ENCODE measurements at regions not wholly inside any gene's neighbourhood (a gene's known extent, or its start where the extent isn't known, plus 50 kb on each side); places are given as distances from the start of the nearest gene placed in this dataset.
"Not testable (repeated sequence)": the region's sequence is repeated elsewhere in the genome, so short reads cannot be mapped to it uniquely, and the experiment has no call there.

DNA sequence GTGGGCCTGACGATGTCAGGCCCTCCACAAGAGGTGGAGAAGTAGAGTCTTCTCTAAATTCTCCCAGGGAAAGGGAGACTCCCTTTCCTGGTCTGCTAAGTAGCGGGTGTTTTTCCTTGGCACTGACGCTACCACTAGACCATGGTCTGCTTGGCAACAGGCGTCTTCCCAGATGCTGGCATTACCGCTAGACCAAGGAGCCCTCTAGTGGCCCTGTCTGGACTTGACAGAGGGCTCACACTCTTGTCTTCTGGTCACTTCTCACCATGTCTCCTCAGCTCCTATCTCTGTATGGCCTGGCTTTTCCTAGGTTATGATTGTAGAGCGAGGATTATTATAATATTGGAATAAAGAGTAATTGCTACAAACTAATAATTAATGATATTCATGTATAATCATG lies 51.1 kb upstream of the RASSF6 start:
- not testable (repeated sequence) for H3K79me2 ChIP-seq (ENCODE audit: low read length); H3K4me1 ChIP-seq (ENCODE audit: low read length); H3K27me3 ChIP-seq (ENCODE audit: low read length); H3K4me2 ChIP-seq (ENCODE audit: low read depth, low read length, poor library complexity, severe bottlenecking); H3K9me2 ChIP-seq (replicated peaks; ENCODE audit: insufficient read depth, low read length); H2AFZ ChIP-seq (ENCODE audit: low read length); DNase-seq; H3K27ac ChIP-seq (ENCODE audit: low read length); H4K20me1 ChIP-seq (ENCODE audit: insufficient read depth, low read depth, low read length); H3K4me3 ChIP-seq (ENCODE audit: low read length); H3K36me3 ChIP-seq (ENCODE audit: insufficient read depth, low read length); H3K9me3 ChIP-seq (ENCODE audit: low read length); H3K9ac ChIP-seq (ENCODE audit: low read length)

DNA sequence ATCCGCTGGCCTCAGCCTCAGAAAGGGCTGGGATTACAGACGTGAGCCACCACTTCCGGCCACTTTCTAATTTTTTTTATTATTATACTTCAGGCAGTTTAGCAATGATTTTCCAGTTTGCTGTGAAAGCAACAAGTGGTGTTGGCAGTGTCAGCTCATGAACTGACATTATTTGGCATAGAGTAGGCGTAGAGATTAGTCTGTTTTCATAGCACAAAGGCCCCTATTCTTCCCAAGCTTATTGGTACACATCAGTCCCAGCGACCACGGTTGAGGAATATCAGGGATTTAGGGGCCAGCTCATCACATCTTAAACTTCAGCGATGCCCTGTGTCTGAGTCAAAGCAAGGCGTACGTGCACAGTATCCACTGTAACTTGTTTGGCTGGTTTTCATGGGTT lies 53.0 kb upstream of the RASSF6 start:
- H2AFZ ChIP-seq (ENCODE audit: low read length) = no peak overlapping the region
- H3K4me2 ChIP-seq (ENCODE audit: low read depth, low read length, poor library complexity, severe bottlenecking) = no peak overlapping the region
- H3K36me3 ChIP-seq (ENCODE audit: insufficient read depth, low read length) = no peaks in the 10 kb centered on the region
- H3K9me3 ChIP-seq (ENCODE audit: low read length) = no peaks in the 10 kb centered on the region
- H3K4me1 ChIP-seq (ENCODE audit: low read length) = peaks cover 3% of the 10 kb centered on the region; the same call in 1 of the 2 replicates
- no peaks in the 10 kb centered on the region for H3K79me2 ChIP-seq (ENCODE audit: low read length)
- no peak for DNase-seq
- no peak overlapping the region for H3K4me3 ChIP-seq (ENCODE audit: low read length)
- H3K9me2 ChIP-seq (replicated peaks; ENCODE audit: insufficient read depth, low read length) = no peaks in the 10 kb centered on the region
- H4K20me1 ChIP-seq (ENCODE audit: insufficient read depth, low read depth, low read length) = no peaks in the 10 kb centered on the region
- no peaks in the 10 kb centered on the region for H3K27me3 ChIP-seq (ENCODE audit: low read length)
- H3K9ac ChIP-seq (ENCODE audit: low read length) = no peak overlapping the region
- H3K27ac ChIP-seq (ENCODE audit: low read length) = no peak overlapping the region

DNA sequence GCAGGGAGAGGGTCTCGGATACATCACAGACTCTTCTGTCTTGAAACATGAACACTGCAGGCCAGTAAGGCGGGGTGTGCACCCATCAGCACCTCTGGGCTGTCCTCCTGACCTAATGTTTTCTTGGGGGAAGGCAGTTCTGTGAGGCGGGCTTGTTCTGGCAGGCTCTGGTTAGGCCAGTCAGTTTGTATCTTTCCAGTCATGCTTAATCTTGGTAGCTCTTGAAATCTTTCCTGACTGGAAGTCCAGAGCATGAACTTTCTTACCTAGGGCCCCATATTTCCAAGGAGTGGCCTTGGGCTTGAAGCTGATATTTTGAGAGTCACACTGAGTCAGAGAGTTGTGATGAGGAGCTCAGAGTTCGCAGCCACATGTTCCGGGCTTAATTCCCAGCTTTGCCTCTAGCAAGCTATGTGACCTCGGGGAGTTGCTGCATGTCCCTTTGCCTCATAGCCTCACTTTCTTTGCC lies 54.2 kb upstream of the RASSF6 start:
- no peaks in the 10 kb centered on the region for H3K27me3 ChIP-seq (ENCODE audit: low read length)
- peaks cover 3% of the 10 kb centered on the region; the same call in 1 of the 2 replicates for H3K4me1 ChIP-seq (ENCODE audit: low read length)
- no peak for DNase-seq
- no peak overlapping the region for H3K4me2 ChIP-seq (ENCODE audit: low read depth, low read length, poor library complexity, severe bottlenecking)
- no peak overlapping the region for H3K9ac ChIP-seq (ENCODE audit: low read length)
- no peak overlapping the region for H3K27ac ChIP-seq (ENCODE audit: low read length)
- H3K9me3 ChIP-seq (ENCODE audit: low read length) = no peaks in the 10 kb centered on the region
- H4K20me1 ChIP-seq (ENCODE audit: insufficient read depth, low read depth, low read length) = no peaks in the 10 kb centered on the region
- H3K9me2 ChIP-seq (replicated peaks; ENCODE audit: insufficient read depth, low read length) = no peaks in the 10 kb centered on the region
- H3K79me2 ChIP-seq (ENCODE audit: low read length) = no peaks in the 10 kb centered on the region
- no peak overlapping the region for H2AFZ ChIP-seq (ENCODE audit: low read length)
- H3K4me3 ChIP-seq (ENCODE audit: low read length) = no peak overlapping the region
- H3K36me3 ChIP-seq (ENCODE audit: insufficient read depth, low read length) = no peaks in the 10 kb centered on the region

DNA sequence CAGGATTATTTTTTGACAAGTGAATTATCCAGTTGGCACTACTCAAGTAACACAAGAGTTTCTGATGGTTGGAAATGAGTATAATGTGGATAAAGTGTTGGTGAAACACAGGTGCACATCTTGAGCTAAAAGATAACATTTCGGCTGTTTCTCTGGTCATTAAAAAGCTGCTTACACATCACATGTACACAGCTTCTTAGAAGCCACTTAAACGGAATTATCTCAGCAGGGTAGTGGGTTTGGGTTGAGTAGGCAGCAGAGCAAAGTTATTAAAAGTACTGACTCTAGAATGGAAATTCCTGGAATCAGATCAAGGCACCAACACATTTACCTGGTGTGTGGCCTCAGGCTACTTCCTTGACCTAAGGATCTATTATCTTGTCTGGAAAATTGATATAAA lies 55.4 kb upstream of the RASSF6 start:
- H3K4me3 ChIP-seq (ENCODE audit: low read length) = no peak overlapping the region
- H3K9ac ChIP-seq (ENCODE audit: low read length) = no peak overlapping the region
- no peak overlapping the region for H3K4me2 ChIP-seq (ENCODE audit: low read depth, low read length, poor library complexity, severe bottlenecking)
- DNase-seq = no peak
- H2AFZ ChIP-seq (ENCODE audit: low read length) = no peak overlapping the region
- H3K79me2 ChIP-seq (ENCODE audit: low read length) = no peaks in the 10 kb centered on the region
- H3K36me3 ChIP-seq (ENCODE audit: insufficient read depth, low read length) = no peaks in the 10 kb centered on the region
- no peak overlapping the region for H3K27ac ChIP-seq (ENCODE audit: low read length)
- no peaks in the 10 kb centered on the region for H3K9me2 ChIP-seq (replicated peaks; ENCODE audit: insufficient read depth, low read length)
- no peaks in the 10 kb centered on the region for H3K27me3 ChIP-seq (ENCODE audit: low read length)
- no peaks in the 10 kb centered on the region for H4K20me1 ChIP-seq (ENCODE audit: insufficient read depth, low read depth, low read length)
- no peaks in the 10 kb centered on the region for H3K9me3 ChIP-seq (ENCODE audit: low read length)
- H3K4me1 ChIP-seq (ENCODE audit: low read length) = peaks cover 3% of the 10 kb centered on the region; the same call in 1 of the 2 replicates

DNA sequence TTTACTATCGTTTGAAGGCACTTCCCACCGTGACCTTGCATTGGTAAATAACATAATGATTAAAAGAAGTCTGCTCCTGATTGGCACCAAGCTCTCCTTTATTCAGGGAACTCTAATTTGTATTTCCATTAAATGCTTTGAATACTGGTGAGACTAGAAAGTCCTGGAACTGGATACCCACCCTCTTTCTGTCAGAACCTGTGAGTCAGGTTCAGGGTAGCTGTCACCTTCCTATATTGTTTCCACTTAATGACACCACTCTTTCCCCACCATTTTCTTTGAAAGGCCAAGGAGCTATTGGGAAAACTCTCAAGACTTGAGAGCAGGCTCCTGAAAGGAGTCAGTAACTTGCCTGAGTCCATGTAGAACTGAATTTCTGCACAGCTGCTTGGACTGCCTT lies 55.9 kb upstream of the RASSF6 start:
- Histone ChIP-seq H3K4me2 (ENCODE audit: low read depth, low read length, poor library complexity, severe bottlenecking) (no peak overlapping the region), H3K4me1 (ENCODE audit: low read length) (peaks cover 3% of the 10 kb centered on the region; the same call in 1 of the 2 replicates), H3K27me3 (ENCODE audit: low read length) (no peaks in the 10 kb centered on the region), H3K27ac (ENCODE audit: low read length) (no peak overlapping the region), H4K20me1 (ENCODE audit: insufficient read depth, low read depth, low read length) (no peaks in the 10 kb centered on the region), H3K9me3 (ENCODE audit: low read length) (no peaks in the 10 kb centered on the region), H3K79me2 (ENCODE audit: low read length) (no peaks in the 10 kb centered on the region), H3K9me2 (replicated peaks; ENCODE audit: insufficient read depth, low read length) (no peaks in the 10 kb centered on the region), H3K9ac (ENCODE audit: low read length) (no peak overlapping the region), H3K4me3 (ENCODE audit: low read length) (no peak overlapping the region), H2AFZ (ENCODE audit: low read length) (no peak overlapping the region), H3K36me3 (ENCODE audit: insufficient read depth, low read length) (no peaks in the 10 kb centered on the region)
- no peak for DNase-seq

DNA sequence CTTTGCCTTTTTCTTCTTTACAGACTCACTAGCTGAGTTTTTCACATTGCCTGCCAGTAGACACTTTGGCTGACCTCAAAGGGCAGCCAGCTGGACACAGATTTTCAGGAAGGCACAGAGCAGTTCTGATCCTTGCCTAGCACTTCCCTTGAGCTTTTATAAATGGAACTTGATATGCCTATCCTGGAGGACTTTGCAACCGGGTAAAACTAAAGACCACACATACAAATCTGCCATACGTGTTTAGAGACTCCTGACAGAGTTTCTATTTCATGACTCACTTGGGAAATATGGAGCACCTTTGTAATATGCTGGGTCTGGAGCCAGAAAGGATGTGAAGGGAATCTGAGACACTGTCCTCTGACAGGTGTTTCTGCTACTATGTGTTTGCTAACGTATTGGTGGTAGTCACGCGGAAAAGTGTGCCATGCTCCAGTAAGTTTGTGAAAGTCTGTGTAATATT lies 56.7 kb upstream of the RASSF6 start:
- H3K4me3 ChIP-seq (ENCODE audit: low read length) = no peak overlapping the region
- no peaks in the 10 kb centered on the region for H3K79me2 ChIP-seq (ENCODE audit: low read length)
- no peak overlapping the region for H3K4me2 ChIP-seq (ENCODE audit: low read depth, low read length, poor library complexity, severe bottlenecking)
- no peak overlapping the region for H3K9ac ChIP-seq (ENCODE audit: low read length)
- no peak overlapping the region for H3K27ac ChIP-seq (ENCODE audit: low read length)
- H3K9me3 ChIP-seq (ENCODE audit: low read length) = no peaks in the 10 kb centered on the region
- H2AFZ ChIP-seq (ENCODE audit: low read length) = no peak overlapping the region
- H4K20me1 ChIP-seq (ENCODE audit: insufficient read depth, low read depth, low read length) = no peaks in the 10 kb centered on the region
- no peaks in the 10 kb centered on the region for H3K36me3 ChIP-seq (ENCODE audit: insufficient read depth, low read length)
- DNase-seq = no peak
- H3K27me3 ChIP-seq (ENCODE audit: low read length) = no peaks in the 10 kb centered on the region
- no peaks in the 10 kb centered on the region for H3K9me2 ChIP-seq (replicated peaks; ENCODE audit: insufficient read depth, low read length)
- peaks cover under 1% of the 10 kb centered on the region; the same call in 1 of the 2 replicates for H3K4me1 ChIP-seq (ENCODE audit: low read length)

DNA sequence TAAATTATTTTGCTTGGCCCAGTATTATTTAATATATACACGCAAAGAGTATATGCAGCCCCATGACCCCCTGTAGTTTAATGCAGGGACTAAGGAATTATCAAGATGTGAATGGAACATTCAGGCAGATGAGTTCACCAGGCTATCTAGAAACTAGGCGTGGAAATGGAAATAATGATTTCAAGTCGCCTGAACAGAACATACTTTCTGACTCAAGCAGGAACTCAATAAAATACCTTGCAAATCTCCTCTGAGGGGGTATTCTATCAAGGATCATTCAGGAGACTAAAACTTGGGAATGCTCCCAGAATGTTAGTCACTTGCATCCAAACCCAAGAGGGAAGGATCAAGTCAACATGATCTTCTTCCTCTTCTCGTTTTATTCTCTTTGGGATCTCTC lies 59.6 kb upstream of the RASSF6 start:
- no peak overlapping the region for H2AFZ ChIP-seq (ENCODE audit: low read length)
- H3K27me3 ChIP-seq (ENCODE audit: low read length) = no peaks in the 10 kb centered on the region
- H3K9me3 ChIP-seq (ENCODE audit: low read length) = no peaks in the 10 kb centered on the region
- no peak overlapping the region for H3K4me3 ChIP-seq (ENCODE audit: low read length)
- no peak overlapping the region for H3K27ac ChIP-seq (ENCODE audit: low read length)
- no peaks in the 10 kb centered on the region for H3K36me3 ChIP-seq (ENCODE audit: insufficient read depth, low read length)
- no peak overlapping the region for H3K4me2 ChIP-seq (ENCODE audit: low read depth, low read length, poor library complexity, severe bottlenecking)
- no peaks in the 10 kb centered on the region for H3K4me1 ChIP-seq (ENCODE audit: low read length)
- no peaks in the 10 kb centered on the region for H3K9me2 ChIP-seq (replicated peaks; ENCODE audit: insufficient read depth, low read length)
- H4K20me1 ChIP-seq (ENCODE audit: insufficient read depth, low read depth, low read length) = no peaks in the 10 kb centered on the region
- H3K9ac ChIP-seq (ENCODE audit: low read length) = no peak overlapping the region
- no peak for DNase-seq
- H3K79me2 ChIP-seq (ENCODE audit: low read length) = no peaks in the 10 kb centered on the region

DNA sequence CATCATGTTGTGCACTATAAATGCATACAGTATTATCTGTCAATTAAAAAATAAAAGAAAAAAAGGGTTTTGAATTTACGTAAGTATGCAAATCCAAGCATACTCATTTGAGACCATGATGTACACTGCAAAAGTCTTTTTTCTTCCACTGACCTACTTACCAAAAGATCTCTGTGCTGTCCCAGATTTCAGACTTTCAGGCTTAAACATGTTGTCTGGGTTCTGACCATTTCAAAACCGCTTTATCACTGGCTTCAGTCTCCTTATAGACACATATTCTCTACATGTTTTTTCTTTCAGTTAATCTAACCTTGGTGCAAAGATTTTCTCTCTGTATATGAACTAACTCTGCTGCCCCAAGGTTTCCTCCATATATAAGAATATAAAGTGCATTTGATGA lies 58.6 kb upstream of the CXCL8 start:
- no peaks in the 10 kb centered on the region for H3K9me2 ChIP-seq (replicated peaks; ENCODE audit: insufficient read depth, low read length)
- H3K4me2 ChIP-seq (ENCODE audit: low read depth, low read length, poor library complexity, severe bottlenecking) = no peak overlapping the region
- H3K79me2 ChIP-seq (ENCODE audit: low read length) = no peaks in the 10 kb centered on the region
- H3K36me3 ChIP-seq (ENCODE audit: insufficient read depth, low read length) = no peaks in the 10 kb centered on the region
- no peak overlapping the region for H3K4me3 ChIP-seq (ENCODE audit: low read length)
- no peak overlapping the region for H2AFZ ChIP-seq (ENCODE audit: low read length)
- H3K9ac ChIP-seq (ENCODE audit: low read length) = no peak overlapping the region
- H3K27ac ChIP-seq (ENCODE audit: low read length) = no peak overlapping the region
- H3K9me3 ChIP-seq (ENCODE audit: low read length) = no peaks in the 10 kb centered on the region
- H3K4me1 ChIP-seq (ENCODE audit: low read length) = no peaks in the 10 kb centered on the region
- DNase-seq = no peak
- no peaks in the 10 kb centered on the region for H4K20me1 ChIP-seq (ENCODE audit: insufficient read depth, low read depth, low read length)
- H3K27me3 ChIP-seq (ENCODE audit: low read length) = no peaks in the 10 kb centered on the region

DNA sequence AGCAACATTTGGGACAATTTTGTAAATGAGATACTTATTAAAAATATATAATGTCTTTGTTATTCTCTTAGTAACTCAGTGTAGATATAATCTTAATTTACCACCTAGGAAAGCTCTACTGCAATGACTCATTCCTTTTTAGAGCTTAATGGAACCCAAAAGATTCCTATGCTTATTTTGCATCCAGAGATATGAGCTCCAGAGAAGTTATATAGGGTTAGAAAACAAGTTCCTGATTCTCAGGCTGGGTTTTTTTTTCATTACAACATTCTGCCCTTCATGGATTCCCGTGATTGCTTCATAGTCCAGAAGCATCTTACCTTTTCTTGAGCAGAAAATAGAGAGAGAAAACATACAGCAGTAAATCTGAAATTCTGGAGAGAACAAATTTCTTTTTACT lies 57.9 kb upstream of the CXCL8 start:
- Histone ChIP-seq H3K9me2 (replicated peaks; ENCODE audit: insufficient read depth, low read length) (no peaks in the 10 kb centered on the region), H3K4me1 (ENCODE audit: low read length) (no peaks in the 10 kb centered on the region), H3K9me3 (ENCODE audit: low read length) (no peaks in the 10 kb centered on the region), H3K79me2 (ENCODE audit: low read length) (no peaks in the 10 kb centered on the region), H2AFZ (ENCODE audit: low read length) (no peak overlapping the region), H3K4me2 (ENCODE audit: low read depth, low read length, poor library complexity, severe bottlenecking) (no peak overlapping the region), H4K20me1 (ENCODE audit: insufficient read depth, low read depth, low read length) (no peaks in the 10 kb centered on the region), H3K4me3 (ENCODE audit: low read length) (no peak overlapping the region), H3K27me3 (ENCODE audit: low read length) (no peaks in the 10 kb centered on the region), H3K36me3 (ENCODE audit: insufficient read depth, low read length) (no peaks in the 10 kb centered on the region), H3K27ac (ENCODE audit: low read length) (no peak overlapping the region), H3K9ac (ENCODE audit: low read length) (no peak overlapping the region)
- DNase-seq = no peak

Measured in Karpas-422 (cell line).